ENCODE measurements at regions not wholly inside any gene's neighbourhood (a gene's known extent, or its start where the extent isn't known, plus 50 kb on each side); places are given as distances from the start of the nearest gene placed in this dataset.

GRCh38 chr1:194104247-194104844 lies 917.9 kb upstream of the B3GALT2 start:
- DNase-seq (ENCODE audit: extremely low spot score): no peak
- POLR2A ChIA-PET: no interaction called here
- TF ChIP-seq, protein P1, sequence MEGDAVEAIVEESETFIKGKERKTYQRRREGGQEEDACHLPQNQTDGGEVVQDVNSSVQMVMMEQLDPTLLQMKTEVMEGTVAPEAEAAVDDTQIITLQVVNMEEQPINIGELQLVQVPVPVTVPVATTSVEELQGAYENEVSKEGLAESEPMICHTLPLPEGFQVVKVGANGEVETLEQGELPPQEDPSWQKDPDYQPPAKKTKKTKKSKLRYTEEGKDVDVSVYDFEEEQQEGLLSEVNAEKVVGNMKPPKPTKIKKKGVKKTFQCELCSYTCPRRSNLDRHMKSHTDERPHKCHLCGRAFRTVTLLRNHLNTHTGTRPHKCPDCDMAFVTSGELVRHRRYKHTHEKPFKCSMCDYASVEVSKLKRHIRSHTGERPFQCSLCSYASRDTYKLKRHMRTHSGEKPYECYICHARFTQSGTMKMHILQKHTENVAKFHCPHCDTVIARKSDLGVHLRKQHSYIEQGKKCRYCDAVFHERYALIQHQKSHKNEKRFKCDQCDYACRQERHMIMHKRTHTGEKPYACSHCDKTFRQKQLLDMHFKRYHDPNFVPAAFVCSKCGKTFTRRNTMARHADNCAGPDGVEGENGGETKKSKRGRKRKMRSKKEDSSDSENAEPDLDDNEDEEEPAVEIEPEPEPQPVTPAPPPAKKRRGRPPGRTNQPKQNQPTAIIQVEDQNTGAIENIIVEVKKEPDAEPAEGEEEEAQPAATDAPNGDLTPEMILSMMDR (IDR thresholded peaks at IDR 0.05; ENCODE audit: control extremely low read depth, extremely low read depth, low read depth, missing control alignments): no peak
- CTCF ChIA-PET: interaction anchor here (0.8 kb wide), 1 partner anchor 21 kb away, joined by 3 read pairs; no protein-coding TSS in a partner anchor

DNA sequence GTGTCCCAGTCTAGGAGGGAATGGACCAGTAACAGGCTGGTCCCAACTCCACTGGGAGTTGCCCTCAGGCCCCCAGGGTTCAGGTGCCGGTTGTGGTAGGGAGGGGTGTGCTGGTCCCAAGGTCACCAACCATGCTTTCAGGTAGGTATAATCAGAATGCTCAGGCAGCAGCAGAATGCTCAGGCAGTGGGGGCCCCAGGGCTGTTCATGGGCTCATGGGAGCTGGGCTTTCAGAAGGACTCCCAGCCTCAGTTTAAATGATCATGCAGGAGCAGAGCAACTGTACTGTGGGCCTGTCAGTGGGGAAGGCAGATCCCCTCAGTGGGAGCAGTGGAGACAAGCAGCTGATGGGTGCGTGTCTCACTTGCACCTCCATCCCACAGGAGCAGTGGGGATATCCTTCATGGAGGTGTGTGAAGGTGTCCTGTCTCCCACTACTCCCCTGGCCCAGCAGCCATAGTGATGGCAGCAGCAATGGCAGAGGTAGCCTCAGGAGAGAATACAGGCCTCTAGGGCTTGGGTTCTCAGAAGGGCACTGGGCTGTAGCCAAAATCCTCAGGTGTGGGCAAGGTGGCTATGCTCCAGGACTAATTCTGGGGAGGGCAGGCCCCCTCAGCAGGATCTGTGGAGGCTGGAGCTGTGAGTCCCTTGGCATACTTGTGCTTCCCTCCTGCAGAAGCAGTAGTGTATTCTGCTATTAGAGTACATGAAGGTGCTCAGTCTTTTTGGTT lies 917.3 kb upstream of the B3GALT2 start:
- POLR2A ChIA-PET: no interaction called here
- CTCF ChIA-PET: interaction anchor here (0.8 to 4.2 kb wide), 5 partner anchors 10 to 191 kb away, joined by 3 to 19 read pairs (median 3); no protein-coding TSS in a partner anchor
- TF ChIP-seq, protein P1 (IDR thresholded peaks at IDR 0.05; ENCODE audit: control extremely low read depth, extremely low read depth, low read depth, missing control alignments): no peak
- no peak for DNase-seq (ENCODE audit: extremely low spot score)

- CTCF ChIA-PET: interaction anchor here (1.1 to 4.2 kb wide), 4 partner anchors 10 to 192 kb away, joined by 3 to 19 read pairs (median 4); no protein-coding TSS in a partner anchor
- no peak for DNase-seq (ENCODE audit: extremely low spot score)
- POLR2A ChIA-PET: no interaction called here
- TF ChIP-seq, protein P1 (IDR thresholded peaks at IDR 0.05; ENCODE audit: control extremely low read depth, extremely low read depth, low read depth, missing control alignments): no peak
Observed at GRCh38 chr1:194103101-194103500, 916.7 kb upstream of the B3GALT2 start.

DNA sequence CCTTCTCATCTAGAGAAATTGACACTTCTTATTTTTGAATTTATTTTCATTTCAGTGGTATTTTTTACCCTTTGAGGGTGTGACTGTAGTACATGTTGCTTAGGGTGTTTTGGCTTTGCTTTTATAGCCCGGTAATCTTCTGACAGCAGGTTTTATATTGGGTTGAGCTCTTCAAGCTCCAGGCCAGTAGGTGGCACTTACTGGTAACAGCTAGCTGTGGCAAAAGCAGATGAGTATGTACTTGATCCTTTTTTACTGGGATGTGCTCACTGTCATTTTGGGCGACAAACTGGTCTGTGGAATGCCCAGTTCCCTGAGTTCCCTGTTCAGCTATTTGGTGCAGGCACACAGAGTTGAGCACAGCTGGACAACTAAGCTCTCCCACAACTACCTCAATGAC lies 916.2 kb upstream of the B3GALT2 start:
- POLR2A ChIA-PET: no interaction called here
- DNase-seq (ENCODE audit: extremely low spot score): no peak
- CTCF ChIA-PET: interaction anchor here (1.1 to 4.2 kb wide), 4 partner anchors 11 to 192 kb away, joined by 3 to 19 read pairs (median 4); no protein-coding TSS in a partner anchor
- TF ChIP-seq, protein P1 (IDR thresholded peaks at IDR 0.05; ENCODE audit: control extremely low read depth, extremely low read depth, low read depth, missing control alignments): no peak

- no peak for DNase-seq (ENCODE audit: extremely low spot score)
- ChIA-PET POLR2A (no interaction called here), CTCF (interaction anchor here (1.0 to 1.7 kb wide), 2 partner anchors 10 to 18 kb away, joined by 3 to 4 read pairs; no protein-coding TSS in a partner anchor)
- TF ChIP-seq, protein P1 (IDR thresholded peaks at IDR 0.05; ENCODE audit: control extremely low read depth, extremely low read depth, low read depth, missing control alignments): no peak
Observed at GRCh38 chr1:194084755-194085154, 898.3 kb upstream of the B3GALT2 start.

DNA sequence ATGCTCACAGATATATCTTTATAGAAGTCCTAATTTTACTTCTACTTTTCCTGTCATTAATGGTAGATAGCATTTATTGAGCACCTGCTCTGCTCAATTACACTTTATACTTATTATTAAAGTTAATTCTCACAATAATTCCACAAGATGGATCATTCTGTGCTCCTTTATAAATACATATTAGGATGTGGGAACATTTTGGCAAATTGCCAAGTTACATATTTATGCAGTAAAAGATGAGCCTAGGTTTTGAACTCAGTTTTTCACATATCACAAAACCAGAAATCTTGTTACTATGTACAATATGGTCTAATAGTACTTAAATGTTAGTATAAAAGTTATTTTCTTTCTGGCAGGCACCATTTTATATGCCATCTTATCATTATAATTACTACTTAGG lies 895.0 kb upstream of the B3GALT2 start:
- no peak for DNase-seq (ENCODE audit: extremely low spot score)
- TF ChIP-seq, protein P1 (IDR thresholded peaks at IDR 0.05; ENCODE audit: control extremely low read depth, extremely low read depth, low read depth, missing control alignments): no peak
- CTCF ChIA-PET: no interaction called here
- POLR2A ChIA-PET: no interaction called here

Measured in GM10248 (cell line).